ENCODE measurements at regions not wholly inside any gene's neighbourhood (a gene's known extent, or its start where the extent isn't known, plus 50 kb on each side); places are given as distances from the start of the nearest gene placed in this dataset.

DNA sequence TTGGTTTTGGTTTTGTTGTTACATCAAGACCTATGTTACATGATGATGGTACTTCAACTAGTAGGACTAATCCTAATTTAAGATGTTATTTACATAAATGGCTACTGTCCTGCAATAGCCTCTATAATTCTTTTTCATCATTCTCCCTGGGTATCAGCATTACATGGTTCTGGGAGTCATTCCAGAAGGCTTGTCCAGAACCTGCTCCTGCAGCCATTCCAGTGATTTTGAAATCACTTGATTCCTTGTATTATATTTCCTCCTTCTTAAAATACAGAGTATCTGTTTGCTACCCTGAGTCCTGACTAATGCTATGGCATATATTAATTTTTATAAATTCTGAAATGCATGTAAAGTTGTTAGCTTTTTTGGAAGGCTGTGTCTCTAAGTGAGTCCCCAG is 400.5 kb upstream of the MEIS1 start:
- no peak overlapping the region for H3K27ac ChIP-seq
- no peak for TF ChIP-seq ZFX (IDR thresholded peaks at IDR 0.05)
- TF ChIP-seq, protein P1, sequence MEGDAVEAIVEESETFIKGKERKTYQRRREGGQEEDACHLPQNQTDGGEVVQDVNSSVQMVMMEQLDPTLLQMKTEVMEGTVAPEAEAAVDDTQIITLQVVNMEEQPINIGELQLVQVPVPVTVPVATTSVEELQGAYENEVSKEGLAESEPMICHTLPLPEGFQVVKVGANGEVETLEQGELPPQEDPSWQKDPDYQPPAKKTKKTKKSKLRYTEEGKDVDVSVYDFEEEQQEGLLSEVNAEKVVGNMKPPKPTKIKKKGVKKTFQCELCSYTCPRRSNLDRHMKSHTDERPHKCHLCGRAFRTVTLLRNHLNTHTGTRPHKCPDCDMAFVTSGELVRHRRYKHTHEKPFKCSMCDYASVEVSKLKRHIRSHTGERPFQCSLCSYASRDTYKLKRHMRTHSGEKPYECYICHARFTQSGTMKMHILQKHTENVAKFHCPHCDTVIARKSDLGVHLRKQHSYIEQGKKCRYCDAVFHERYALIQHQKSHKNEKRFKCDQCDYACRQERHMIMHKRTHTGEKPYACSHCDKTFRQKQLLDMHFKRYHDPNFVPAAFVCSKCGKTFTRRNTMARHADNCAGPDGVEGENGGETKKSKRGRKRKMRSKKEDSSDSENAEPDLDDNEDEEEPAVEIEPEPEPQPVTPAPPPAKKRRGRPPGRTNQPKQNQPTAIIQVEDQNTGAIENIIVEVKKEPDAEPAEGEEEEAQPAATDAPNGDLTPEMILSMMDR (conservative IDR thresholded peaks at IDR 0.05): no peak

DNA sequence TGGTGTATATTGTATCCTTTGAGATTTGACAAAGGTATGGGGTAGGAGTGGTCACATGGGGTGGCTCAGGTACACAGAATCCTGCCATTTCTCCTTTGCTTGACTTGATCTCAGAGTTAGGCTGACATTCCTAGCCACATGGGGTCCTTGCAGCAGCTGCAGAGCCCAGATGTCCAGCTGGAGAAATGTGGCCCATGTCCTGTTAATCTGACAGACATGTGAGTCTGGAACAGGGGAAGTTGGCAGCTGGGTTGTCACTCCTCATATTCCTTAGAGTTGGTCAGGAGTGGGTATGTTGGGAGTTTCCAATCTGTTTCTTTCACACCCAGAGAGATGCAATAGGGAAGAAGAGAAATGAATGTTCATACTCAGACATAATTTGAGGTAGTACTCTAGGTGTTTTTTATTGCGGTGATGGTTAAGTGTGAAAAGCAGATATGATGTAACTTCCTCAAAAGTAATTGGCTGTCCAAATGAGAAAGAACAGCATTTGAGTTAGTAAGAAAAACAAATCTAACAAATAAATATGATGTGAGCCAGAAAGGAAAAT is 402.6 kb upstream of the MEIS1 start:
- TF ChIP-seq, protein P1 (conservative IDR thresholded peaks at IDR 0.05): no peak
- TF ChIP-seq ZFX (IDR thresholded peaks at IDR 0.05): no peak
- no peak overlapping the region for H3K27ac ChIP-seq

DNA sequence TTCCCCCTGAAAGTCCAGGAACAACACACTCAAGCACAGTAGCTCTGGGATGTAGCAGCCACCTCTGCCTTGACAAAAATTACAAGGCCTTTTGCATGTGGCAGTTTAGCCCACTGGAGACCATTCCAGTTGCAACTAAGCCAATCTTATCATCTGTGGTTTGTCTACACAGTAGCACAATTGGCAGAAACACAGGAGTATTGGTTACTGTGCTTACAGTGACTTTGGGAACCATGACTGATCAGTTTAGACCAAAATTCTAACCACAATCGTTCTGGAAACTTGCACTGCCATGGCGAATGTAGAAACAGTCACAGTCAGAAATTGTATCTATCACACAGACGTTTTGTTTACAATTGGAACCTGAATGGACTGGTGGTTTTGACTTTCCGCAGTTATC is 403.7 kb upstream of the MEIS1 start:
- H3K27ac ChIP-seq: no peak overlapping the region

DNA sequence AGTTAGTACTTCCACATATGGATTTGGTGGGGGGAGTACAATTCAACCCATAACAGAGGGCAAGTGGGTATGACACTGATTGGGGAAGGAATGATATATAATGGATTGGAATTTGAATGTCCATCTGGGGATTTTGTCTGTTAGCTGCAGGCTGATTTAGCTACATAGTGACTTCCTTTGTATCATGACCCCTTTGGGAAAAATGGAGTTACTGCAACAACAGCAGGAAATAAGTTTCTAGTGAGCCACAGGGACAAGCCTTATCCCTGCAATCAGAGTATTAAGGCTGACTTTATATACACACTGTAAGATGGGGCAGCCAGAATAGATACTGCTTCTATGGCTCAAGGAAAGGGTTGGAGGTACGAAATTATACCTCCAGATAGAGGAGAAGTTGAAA is 404.4 kb upstream of the MEIS1 start:
- TF ChIP-seq ZFX (IDR thresholded peaks at IDR 0.05): no peak
- TF ChIP-seq, protein P1 (conservative IDR thresholded peaks at IDR 0.05): peak; percentile 9; the same call in 1 of the 2 replicates

More for the DNA sequence above, 403.7 kb upstream of the MEIS1 start:
- TF ChIP-seq, protein P1 (conservative IDR thresholded peaks at IDR 0.05): no peak
- TF ChIP-seq ZFX (IDR thresholded peaks at IDR 0.05): no peak

GRCh38 chr2:66024391-66024790 is 410.5 kb upstream of the MEIS1 start:
- no peak overlapping the region for H3K27ac ChIP-seq
- no peak for TF ChIP-seq ZFX (IDR thresholded peaks at IDR 0.05)
- TF ChIP-seq, protein P1 (conservative IDR thresholded peaks at IDR 0.05): no peak

More for the DNA sequence above, 404.4 kb upstream of the MEIS1 start:
- H3K27ac ChIP-seq: no peak overlapping the region

- no peak for TF ChIP-seq ZFX (IDR thresholded peaks at IDR 0.05)
- TF ChIP-seq, protein P1 (conservative IDR thresholded peaks at IDR 0.05): no peak
- no peak overlapping the region for H3K27ac ChIP-seq
Observed at GRCh38 chr2:66021296-66021695, 413.6 kb upstream of the MEIS1 start.

DNA sequence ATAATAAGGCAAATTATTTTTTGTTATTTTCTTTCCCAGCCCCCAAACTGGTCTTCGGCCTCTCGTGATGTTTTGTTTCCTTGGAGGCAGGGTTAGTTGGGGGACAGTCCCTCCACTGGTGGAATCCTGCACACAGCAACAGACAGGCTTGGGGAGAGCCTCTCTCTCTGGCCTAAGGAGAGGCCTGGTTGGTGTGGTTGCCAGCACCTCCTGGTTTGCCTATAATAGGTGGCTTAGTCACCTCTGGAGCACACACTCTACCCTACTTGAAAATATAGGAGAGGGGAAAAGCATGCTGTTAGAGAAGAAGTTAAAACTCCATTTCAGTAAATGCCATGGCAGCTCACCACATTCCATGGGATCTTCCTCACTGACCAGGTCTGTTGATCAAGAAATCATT is 417.2 kb upstream of the MEIS1 start:
- no peak for TF ChIP-seq ZFX (IDR thresholded peaks at IDR 0.05)
- TF ChIP-seq, protein P1 (conservative IDR thresholded peaks at IDR 0.05): no peak
- H3K27ac ChIP-seq: no peak overlapping the region

All from C4-2B (cell line).